ENCODE measurements at regions not wholly inside any gene's neighbourhood (a gene's known extent, or its start where the extent isn't known, plus 50 kb on each side); places are given as distances from the start of the nearest gene placed in this dataset.

GRCh38 chr15:58302832-58303231 lies 129.0 kb upstream of the LIPC start:
- TF ChIP-seq, protein P1, sequence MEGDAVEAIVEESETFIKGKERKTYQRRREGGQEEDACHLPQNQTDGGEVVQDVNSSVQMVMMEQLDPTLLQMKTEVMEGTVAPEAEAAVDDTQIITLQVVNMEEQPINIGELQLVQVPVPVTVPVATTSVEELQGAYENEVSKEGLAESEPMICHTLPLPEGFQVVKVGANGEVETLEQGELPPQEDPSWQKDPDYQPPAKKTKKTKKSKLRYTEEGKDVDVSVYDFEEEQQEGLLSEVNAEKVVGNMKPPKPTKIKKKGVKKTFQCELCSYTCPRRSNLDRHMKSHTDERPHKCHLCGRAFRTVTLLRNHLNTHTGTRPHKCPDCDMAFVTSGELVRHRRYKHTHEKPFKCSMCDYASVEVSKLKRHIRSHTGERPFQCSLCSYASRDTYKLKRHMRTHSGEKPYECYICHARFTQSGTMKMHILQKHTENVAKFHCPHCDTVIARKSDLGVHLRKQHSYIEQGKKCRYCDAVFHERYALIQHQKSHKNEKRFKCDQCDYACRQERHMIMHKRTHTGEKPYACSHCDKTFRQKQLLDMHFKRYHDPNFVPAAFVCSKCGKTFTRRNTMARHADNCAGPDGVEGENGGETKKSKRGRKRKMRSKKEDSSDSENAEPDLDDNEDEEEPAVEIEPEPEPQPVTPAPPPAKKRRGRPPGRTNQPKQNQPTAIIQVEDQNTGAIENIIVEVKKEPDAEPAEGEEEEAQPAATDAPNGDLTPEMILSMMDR (IDR thresholded peaks at IDR 0.05; ENCODE audit: insufficient read depth, low read depth, low read length, missing control alignments) = no peak
- DNase-seq (ENCODE audit: low read depth) = no peak
- no peak overlapping the region for H3K4me3 ChIP-seq (ENCODE audit: low read length)

- H3K4me3 ChIP-seq (ENCODE audit: low read length) = no peak overlapping the region
- TF ChIP-seq, protein P1 (IDR thresholded peaks at IDR 0.05; ENCODE audit: insufficient read depth, low read depth, low read length, missing control alignments) = no peak
- no peak for DNase-seq (ENCODE audit: low read depth)
Measured at GRCh38 chr15:58303236-58303635, 128.6 kb upstream of the LIPC start.

DNA sequence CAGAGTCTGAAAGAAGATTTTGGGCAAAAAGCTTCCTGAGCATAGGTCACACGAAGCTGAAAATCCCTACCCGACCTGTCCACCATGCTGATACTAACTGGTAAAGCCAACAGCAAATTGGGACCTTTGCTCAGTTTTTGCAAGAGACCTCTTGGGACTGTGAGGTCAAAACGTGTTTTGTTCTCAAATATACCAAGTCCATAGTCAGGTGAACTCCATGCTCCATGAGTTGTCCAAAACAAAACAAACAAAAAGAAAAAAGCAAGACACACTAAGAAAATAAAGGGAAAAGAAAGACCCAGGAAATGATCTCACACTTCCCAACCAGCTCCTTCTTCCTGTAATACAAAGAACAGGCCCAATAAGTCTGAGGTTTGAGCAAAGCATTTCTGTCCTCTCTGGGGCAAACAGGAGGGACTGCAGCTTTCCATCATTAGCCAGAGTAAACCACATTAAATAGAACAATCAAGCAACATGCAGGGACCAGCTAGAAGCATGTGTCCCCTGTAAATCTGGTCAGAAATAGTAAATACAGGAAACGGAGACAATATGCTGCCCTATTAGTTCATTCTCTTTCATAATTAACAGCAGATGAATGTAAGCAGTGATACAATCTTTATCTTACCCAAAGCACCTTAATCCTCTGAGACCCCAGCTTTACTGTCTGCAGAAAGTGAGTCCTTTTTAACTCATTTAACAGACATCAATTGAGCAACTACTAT lies 125.0 kb upstream of the LIPC start:
- TF ChIP-seq, protein P1 (IDR thresholded peaks at IDR 0.05; ENCODE audit: insufficient read depth, low read depth, low read length, missing control alignments) = no peak
- no peak overlapping the region for H3K4me3 ChIP-seq (ENCODE audit: low read length)
- no peak for DNase-seq (ENCODE audit: low read depth)

DNA sequence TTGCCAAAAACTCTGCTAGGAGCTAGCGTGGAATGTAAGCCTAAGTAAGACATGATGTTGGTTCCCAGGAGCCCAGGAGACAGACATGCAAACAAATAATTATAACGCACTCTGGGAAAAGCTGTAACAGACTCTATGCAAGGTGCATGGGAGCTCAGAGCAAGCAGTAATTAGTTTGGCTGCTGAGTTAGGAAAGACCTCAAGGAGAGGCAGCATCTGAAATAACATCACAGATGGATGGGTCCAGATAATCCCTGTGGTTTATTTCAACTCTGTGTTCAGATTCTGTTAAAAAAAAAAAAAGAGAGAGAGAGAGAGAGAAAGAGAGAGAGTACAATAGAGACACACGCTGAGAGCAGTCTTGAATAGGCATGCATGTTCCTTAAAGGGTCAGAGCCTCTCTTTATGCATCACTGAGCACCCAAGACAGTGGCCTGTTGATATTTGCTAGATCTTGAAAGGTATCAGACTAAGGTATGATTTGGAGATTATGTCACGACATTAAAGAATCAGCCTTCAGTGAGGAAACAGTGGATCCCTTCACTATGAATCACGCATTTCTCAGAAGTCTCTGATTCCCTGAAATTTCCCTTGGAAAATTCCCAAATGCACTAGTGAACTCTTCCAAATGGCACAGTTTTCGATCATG lies 124.4 kb upstream of the LIPC start:
- DNase-seq (ENCODE audit: low read depth) = peak; percentile 46

GRCh38 chr15:58308742-58309355 lies 122.9 kb upstream of the LIPC start:
- TF ChIP-seq, protein P1 (IDR thresholded peaks at IDR 0.05; ENCODE audit: insufficient read depth, low read depth, low read length, missing control alignments) = no peak
- H3K4me3 ChIP-seq (ENCODE audit: low read length) = no peak overlapping the region

More for the DNA sequence above, 124.4 kb upstream of the LIPC start:
- TF ChIP-seq, protein P1 (IDR thresholded peaks at IDR 0.05; ENCODE audit: insufficient read depth, low read depth, low read length, missing control alignments) = no peak
- no peak overlapping the region for H3K4me3 ChIP-seq (ENCODE audit: low read length)

DNA sequence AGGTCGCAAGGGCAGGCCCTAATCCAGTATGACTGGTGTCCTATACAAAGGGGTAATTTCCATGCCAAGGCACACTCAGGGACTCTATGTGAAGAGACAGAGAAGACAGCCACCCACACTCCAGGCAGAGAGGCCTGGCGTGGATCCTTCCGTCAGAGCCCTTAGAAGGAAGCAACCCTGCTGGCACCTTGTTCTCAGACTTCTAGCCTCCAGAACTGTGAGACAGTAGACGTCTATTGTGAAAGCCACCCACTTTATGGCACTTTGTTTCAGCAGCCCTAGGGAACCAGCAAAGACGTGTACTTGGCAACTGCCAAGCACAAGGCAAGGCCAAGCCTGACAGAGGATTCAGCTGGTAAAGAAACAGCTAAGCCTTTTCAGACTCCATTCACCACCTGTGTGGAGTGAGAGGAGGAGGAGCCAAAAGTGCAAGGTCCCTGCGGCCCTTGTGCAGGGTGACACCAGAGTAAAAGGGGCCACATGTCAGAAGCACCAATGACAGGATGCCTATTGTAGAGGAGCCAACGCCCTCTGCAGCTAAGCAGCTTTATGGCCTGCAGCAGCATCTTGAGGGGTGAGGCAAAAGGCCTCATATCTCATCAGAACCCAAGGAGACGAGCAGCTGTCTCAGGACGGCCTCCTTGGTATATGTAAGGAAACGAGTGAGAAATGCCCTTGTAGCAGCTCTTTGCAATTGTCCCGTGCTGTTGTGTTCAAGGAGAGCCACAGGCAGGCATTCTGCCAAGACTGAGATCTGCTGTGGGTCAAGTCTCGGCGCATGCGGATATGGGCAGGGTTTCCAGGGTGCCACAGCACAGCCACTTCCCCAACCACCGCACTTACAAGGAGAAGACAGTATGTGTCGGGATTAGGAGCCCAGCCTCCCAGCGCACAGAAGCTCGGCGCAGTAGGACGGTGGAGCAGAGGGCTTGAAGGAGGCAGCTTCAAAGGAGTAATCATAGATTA lies 121.5 kb upstream of the LIPC start:
- TF ChIP-seq, protein P1 (IDR thresholded peaks at IDR 0.05; ENCODE audit: insufficient read depth, low read depth, low read length, missing control alignments) = no peak
- H3K4me3 ChIP-seq (ENCODE audit: low read length) = no peak overlapping the region
- no peak for DNase-seq (ENCODE audit: low read depth)

More at GRCh38 chr15:58308742-58309355, 122.9 kb upstream of the LIPC start:
- DNase-seq (ENCODE audit: low read depth) = no peak

All from epithelial cell of esophagus (primary cell).